ENCODE measurements at regions not wholly inside any gene's neighbourhood (a gene's known extent, or its start where the extent isn't known, plus 50 kb on each side); places are given as distances from the start of the nearest gene placed in this dataset.

DNA sequence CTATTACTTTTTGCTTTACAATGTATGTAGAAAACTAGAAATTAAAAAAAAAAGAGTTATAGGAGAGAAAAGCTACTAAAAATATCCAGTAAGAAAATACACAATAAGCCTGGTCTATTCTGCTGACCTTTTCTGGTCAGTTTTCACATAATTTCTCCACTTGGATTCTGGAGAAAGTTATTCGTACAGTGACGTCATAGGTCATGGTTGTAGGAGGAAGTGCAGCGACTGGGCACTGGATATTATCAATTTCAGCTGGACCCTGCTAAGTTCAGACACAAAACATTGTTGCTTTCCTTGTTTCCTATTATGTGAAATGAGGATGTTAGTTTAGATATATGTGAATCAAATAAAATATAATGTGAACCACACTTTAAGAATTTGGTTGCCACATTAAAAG is 201.2 kb downstream of the MTRR start:
- in situ Hi-C loops (cut with MboI; ENCODE audit: low sequenced_read_pairs, unreplicated experiment) = no loop called here
- DNase-seq (ENCODE audit: low spot score) = no peak

DNA sequence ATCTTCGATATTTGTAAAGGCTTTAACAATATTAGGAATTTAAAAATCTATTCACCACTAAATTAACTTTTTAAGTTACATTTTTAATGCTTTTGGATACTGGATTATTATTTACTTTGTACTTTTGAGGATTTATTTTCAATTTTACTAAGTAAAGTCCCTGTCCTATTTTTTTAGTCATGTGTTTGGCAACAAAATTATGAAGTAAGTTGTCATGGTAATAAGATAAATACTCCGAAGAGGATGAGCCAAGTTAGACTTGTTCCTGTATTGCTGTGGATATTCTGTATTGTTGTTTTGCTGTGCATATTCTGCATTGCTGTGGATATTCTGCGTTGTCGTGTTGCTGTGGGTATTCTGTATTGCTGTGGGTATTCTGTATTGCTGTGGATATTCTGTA is 210.1 kb downstream of the MTRR start:
- TF ChIP-seq, protein P1, sequence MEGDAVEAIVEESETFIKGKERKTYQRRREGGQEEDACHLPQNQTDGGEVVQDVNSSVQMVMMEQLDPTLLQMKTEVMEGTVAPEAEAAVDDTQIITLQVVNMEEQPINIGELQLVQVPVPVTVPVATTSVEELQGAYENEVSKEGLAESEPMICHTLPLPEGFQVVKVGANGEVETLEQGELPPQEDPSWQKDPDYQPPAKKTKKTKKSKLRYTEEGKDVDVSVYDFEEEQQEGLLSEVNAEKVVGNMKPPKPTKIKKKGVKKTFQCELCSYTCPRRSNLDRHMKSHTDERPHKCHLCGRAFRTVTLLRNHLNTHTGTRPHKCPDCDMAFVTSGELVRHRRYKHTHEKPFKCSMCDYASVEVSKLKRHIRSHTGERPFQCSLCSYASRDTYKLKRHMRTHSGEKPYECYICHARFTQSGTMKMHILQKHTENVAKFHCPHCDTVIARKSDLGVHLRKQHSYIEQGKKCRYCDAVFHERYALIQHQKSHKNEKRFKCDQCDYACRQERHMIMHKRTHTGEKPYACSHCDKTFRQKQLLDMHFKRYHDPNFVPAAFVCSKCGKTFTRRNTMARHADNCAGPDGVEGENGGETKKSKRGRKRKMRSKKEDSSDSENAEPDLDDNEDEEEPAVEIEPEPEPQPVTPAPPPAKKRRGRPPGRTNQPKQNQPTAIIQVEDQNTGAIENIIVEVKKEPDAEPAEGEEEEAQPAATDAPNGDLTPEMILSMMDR (IDR thresholded peaks at IDR 0.05; ENCODE audit: borderline replicate concordance, control extremely low read depth, extremely low read depth, insufficient read depth, missing control alignments) = no peak
- in situ Hi-C loops (cut with MboI; ENCODE audit: low sequenced_read_pairs, unreplicated experiment) = no loop called here
- no peak for DNase-seq (ENCODE audit: low spot score)

More for the DNA sequence above, 201.2 kb downstream of the MTRR start:
- TF ChIP-seq, protein P1 (IDR thresholded peaks at IDR 0.05; ENCODE audit: borderline replicate concordance, control extremely low read depth, extremely low read depth, insufficient read depth, missing control alignments) = no peak

DNA sequence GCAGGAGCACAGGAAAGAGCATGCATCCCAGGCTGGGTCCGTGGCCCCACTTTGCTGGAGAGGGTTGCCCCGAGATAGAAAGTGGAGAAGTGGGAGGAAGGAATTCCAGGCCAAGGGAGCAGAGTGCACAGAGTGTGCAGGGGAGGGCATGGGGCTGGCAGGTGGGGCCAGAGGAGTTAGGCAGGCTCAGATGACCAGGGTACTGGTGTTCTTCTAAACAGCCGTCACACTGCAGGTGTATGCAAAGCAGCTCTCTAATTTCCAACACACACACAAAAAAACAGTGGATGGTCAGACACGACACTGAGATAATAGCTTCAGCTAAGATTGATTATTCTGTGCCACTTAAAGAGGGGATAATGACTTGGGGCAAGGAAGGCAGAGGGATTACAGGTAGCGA is 212.2 kb downstream of the MTRR start:
- no peak for DNase-seq (ENCODE audit: low spot score)
- in situ Hi-C loops (cut with MboI; ENCODE audit: low sequenced_read_pairs, unreplicated experiment) = no loop called here
- TF ChIP-seq, protein P1 (IDR thresholded peaks at IDR 0.05; ENCODE audit: borderline replicate concordance, control extremely low read depth, extremely low read depth, insufficient read depth, missing control alignments) = no peak

DNA sequence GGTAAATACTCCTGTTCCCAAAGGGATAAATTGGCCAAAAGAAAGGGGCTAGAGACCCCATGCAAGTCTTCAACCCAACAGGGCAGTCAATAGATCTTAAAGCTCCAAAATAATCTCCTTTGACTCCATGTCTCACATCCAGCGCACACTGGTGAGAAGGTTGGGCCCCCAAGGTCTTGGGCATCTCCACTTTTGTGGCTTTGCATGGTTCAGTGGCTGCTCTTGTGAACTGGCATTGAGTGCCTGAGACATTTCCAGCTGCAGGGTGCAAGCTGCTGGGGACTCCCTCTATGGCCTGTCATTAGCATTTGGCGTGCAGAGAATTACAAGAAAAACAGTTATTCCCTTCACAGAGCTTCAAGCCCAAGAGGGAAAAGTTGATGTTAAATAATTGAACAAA is 224.7 kb downstream of the MTRR start:
- in situ Hi-C loops (cut with MboI; ENCODE audit: low sequenced_read_pairs, unreplicated experiment) = no loop called here
- TF ChIP-seq, protein P1 (IDR thresholded peaks at IDR 0.05; ENCODE audit: borderline replicate concordance, control extremely low read depth, extremely low read depth, insufficient read depth, missing control alignments) = no peak
- DNase-seq (ENCODE audit: low spot score) = no peak

DNA sequence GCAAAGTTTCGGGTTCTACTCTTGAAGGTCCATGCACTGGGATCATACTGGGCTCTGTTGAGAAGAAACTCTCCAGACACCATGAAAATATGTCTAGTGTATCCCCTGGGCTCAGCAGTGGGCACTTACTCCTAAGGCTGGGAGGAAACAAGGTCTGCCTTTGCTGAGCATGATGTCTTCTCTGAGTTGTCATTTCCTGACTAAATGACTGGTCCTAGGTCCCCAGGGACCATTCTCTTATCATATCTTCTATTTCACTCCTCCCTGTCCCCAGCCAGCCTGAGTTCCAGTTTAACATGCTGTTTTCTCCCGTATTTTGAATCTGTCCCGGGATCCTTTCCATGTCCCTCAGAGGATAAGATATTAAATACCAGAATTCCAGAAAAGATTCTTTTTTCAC is 225.4 kb downstream of the MTRR start:
- in situ Hi-C loops (cut with MboI; ENCODE audit: low sequenced_read_pairs, unreplicated experiment) = no loop called here
- TF ChIP-seq, protein P1 (IDR thresholded peaks at IDR 0.05; ENCODE audit: borderline replicate concordance, control extremely low read depth, extremely low read depth, insufficient read depth, missing control alignments) = no peak
- no peak for DNase-seq (ENCODE audit: low spot score)

DNA sequence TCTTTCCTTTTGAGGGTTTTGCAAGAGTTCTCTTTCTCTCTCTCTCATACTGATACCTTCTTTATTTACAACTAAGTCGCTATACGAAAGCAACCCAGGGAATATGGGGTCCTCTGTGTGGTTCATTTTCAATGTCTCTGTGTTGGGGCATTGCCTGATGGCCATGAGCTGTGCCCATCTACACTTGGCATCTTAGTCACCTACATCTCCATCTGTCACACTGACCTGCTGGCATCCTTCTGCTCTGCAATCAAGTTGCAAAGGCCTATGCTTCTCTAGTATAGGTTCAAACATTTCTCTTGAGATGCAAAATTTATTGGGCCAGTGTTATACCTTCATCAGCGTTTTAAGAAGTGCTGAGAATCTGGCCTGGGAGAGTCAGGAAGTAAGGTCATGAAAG is 228.2 kb downstream of the MTRR start:
- in situ Hi-C loops (cut with MboI; ENCODE audit: low sequenced_read_pairs, unreplicated experiment) = no loop called here
- TF ChIP-seq, protein P1 (IDR thresholded peaks at IDR 0.05; ENCODE audit: borderline replicate concordance, control extremely low read depth, extremely low read depth, insufficient read depth, missing control alignments) = no peak
- DNase-seq (ENCODE audit: low spot score) = no peak

DNA sequence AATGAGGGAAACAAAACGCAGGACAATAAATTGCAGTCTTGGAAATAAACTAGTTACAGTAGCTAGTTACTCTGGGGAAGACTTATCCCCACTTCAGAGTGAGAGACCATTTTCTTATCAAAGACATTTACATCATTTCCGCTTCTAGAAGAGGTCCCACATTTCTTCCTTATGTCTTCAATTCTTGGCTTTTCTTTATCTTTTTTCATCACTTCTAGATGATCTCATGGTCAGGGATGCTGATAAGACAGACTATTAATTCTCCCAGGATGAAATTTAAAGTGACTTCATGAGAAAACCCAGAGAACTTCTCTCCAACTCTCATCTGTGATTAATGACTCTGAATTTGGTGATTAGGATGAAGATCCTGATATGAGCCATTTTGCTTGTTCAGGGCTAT is 229.1 kb downstream of the MTRR start:
- DNase-seq (ENCODE audit: low spot score) = no peak
- in situ Hi-C loops (cut with MboI; ENCODE audit: low sequenced_read_pairs, unreplicated experiment) = no loop called here
- TF ChIP-seq, protein P1 (IDR thresholded peaks at IDR 0.05; ENCODE audit: borderline replicate concordance, control extremely low read depth, extremely low read depth, insufficient read depth, missing control alignments) = no peak
